ENCODE measurements at regions not wholly inside any gene's neighbourhood (a gene's known extent, or its start where the extent isn't known, plus 50 kb on each side); places are given as distances from the start of the nearest gene placed in this dataset.

GRCh38 chr1:221888801-221889200 lies 146.9 kb upstream of the DUSP10 start:
- no peaks in the 10 kb centered on the region for H3K27me3 ChIP-seq (ENCODE audit: insufficient read depth, low read length)
- no peaks in the 10 kb centered on the region for H3K4me1 ChIP-seq (ENCODE audit: insufficient read depth, low read length)
- H3K9me3 ChIP-seq (ENCODE audit: insufficient read depth, low read depth, low read length), result no peaks in the 10 kb centered on the region
- no peak overlapping the region for H3K4me3 ChIP-seq (ENCODE audit: low read length)
- H3K27ac ChIP-seq (ENCODE audit: low read length), result no peak overlapping the region
- no peaks in the 10 kb centered on the region for H3K36me3 ChIP-seq (ENCODE audit: insufficient read depth, low read depth, low read length)
- no peak overlapping the region for H3K9ac ChIP-seq (ENCODE audit: low read depth, low read length)

- H3K27ac ChIP-seq (ENCODE audit: low read length), result no peak overlapping the region
- H3K4me1 ChIP-seq (ENCODE audit: insufficient read depth, low read length), result no peaks in the 10 kb centered on the region
- no peaks in the 10 kb centered on the region for H3K27me3 ChIP-seq (ENCODE audit: insufficient read depth, low read length)
- no peak overlapping the region for H3K4me3 ChIP-seq (ENCODE audit: low read length)
- H3K36me3 ChIP-seq (ENCODE audit: insufficient read depth, low read depth, low read length), result no peaks in the 10 kb centered on the region
- no peak overlapping the region for H3K9ac ChIP-seq (ENCODE audit: low read depth, low read length)
- H3K9me3 ChIP-seq (ENCODE audit: insufficient read depth, low read depth, low read length), result no peaks in the 10 kb centered on the region
Observed at GRCh38 chr1:221888218-221888617, 146.3 kb upstream of the DUSP10 start.

- no peaks in the 10 kb centered on the region for H3K27me3 ChIP-seq (ENCODE audit: insufficient read depth, low read length)
- H3K36me3 ChIP-seq (ENCODE audit: insufficient read depth, low read depth, low read length), result no peaks in the 10 kb centered on the region
- no peak overlapping the region for H3K9ac ChIP-seq (ENCODE audit: low read depth, low read length)
- no peak overlapping the region for H3K27ac ChIP-seq (ENCODE audit: low read length)
- no peak overlapping the region for H3K4me3 ChIP-seq (ENCODE audit: low read length)
- H3K9me3 ChIP-seq (ENCODE audit: insufficient read depth, low read depth, low read length), result no peaks in the 10 kb centered on the region
- no peaks in the 10 kb centered on the region for H3K4me1 ChIP-seq (ENCODE audit: insufficient read depth, low read length)
Observed at GRCh38 chr1:221887758-221888157, 145.9 kb upstream of the DUSP10 start.

- Histone ChIP-seq H3K9me3 (ENCODE audit: insufficient read depth, low read depth, low read length) (no peaks in the 10 kb centered on the region), H3K4me3 (ENCODE audit: low read length) (no peak overlapping the region), H3K27ac (ENCODE audit: low read length) (no peak overlapping the region), H3K27me3 (ENCODE audit: insufficient read depth, low read length) (no peaks in the 10 kb centered on the region), H3K36me3 (ENCODE audit: insufficient read depth, low read depth, low read length) (no peaks in the 10 kb centered on the region), H3K9ac (ENCODE audit: low read depth, low read length) (no peak overlapping the region), H3K4me1 (ENCODE audit: insufficient read depth, low read length) (no peaks in the 10 kb centered on the region)
Observed at GRCh38 chr1:221887415-221887746, 145.5 kb upstream of the DUSP10 start.

- Histone ChIP-seq H3K36me3 (ENCODE audit: insufficient read depth, low read depth, low read length) (no peaks in the 10 kb centered on the region), H3K4me1 (ENCODE audit: insufficient read depth, low read length) (no peaks in the 10 kb centered on the region), H3K9me3 (ENCODE audit: insufficient read depth, low read depth, low read length) (no peaks in the 10 kb centered on the region), H3K27me3 (ENCODE audit: insufficient read depth, low read length) (no peaks in the 10 kb centered on the region), H3K27ac (ENCODE audit: low read length) (no peak overlapping the region), H3K9ac (ENCODE audit: low read depth, low read length) (no peak overlapping the region), H3K4me3 (ENCODE audit: low read length) (no peak overlapping the region)
Observed at GRCh38 chr1:221886743-221887414, 145.0 kb upstream of the DUSP10 start.

GRCh38 chr1:221886311-221886710 lies 144.4 kb upstream of the DUSP10 start:
- Histone ChIP-seq H3K4me1 (ENCODE audit: insufficient read depth, low read length) (no peaks in the 10 kb centered on the region), H3K27ac (ENCODE audit: low read length) (no peak overlapping the region), H3K9me3 (ENCODE audit: insufficient read depth, low read depth, low read length) (no peaks in the 10 kb centered on the region), H3K9ac (ENCODE audit: low read depth, low read length) (no peak overlapping the region), H3K27me3 (ENCODE audit: insufficient read depth, low read length) (no peaks in the 10 kb centered on the region), H3K4me3 (ENCODE audit: low read length) (no peak overlapping the region), H3K36me3 (ENCODE audit: insufficient read depth, low read depth, low read length) (no peaks in the 10 kb centered on the region)

- Histone ChIP-seq H3K4me1 (ENCODE audit: insufficient read depth, low read length) (no peaks in the 10 kb centered on the region), H3K36me3 (ENCODE audit: insufficient read depth, low read depth, low read length) (no peaks in the 10 kb centered on the region), H3K4me3 (ENCODE audit: low read length) (no peak overlapping the region), H3K9ac (ENCODE audit: low read depth, low read length) (no peak overlapping the region), H3K9me3 (ENCODE audit: insufficient read depth, low read depth, low read length) (no peaks in the 10 kb centered on the region), H3K27ac (ENCODE audit: low read length) (no peak overlapping the region), H3K27me3 (ENCODE audit: insufficient read depth, low read length) (no peaks in the 10 kb centered on the region)
Observed at GRCh38 chr1:221884821-221885220, 142.9 kb upstream of the DUSP10 start.

- H3K9ac ChIP-seq (ENCODE audit: low read depth, low read length), result no peak overlapping the region
- H3K27ac ChIP-seq (ENCODE audit: low read length), result no peak overlapping the region
- no peaks in the 10 kb centered on the region for H3K4me1 ChIP-seq (ENCODE audit: insufficient read depth, low read length)
Observed at GRCh38 chr1:221881805-221882581, 140.1 kb upstream of the DUSP10 start.

GRCh38 chr1:221880182-221880581 lies 138.3 kb upstream of the DUSP10 start:
- Histone ChIP-seq H3K36me3 (ENCODE audit: insufficient read depth, low read depth, low read length) (no peaks in the 10 kb centered on the region), H3K27me3 (ENCODE audit: insufficient read depth, low read length) (no peaks in the 10 kb centered on the region), H3K9ac (ENCODE audit: low read depth, low read length) (no peak overlapping the region), H3K4me1 (ENCODE audit: insufficient read depth, low read length) (no peaks in the 10 kb centered on the region), H3K9me3 (ENCODE audit: insufficient read depth, low read depth, low read length) (no peaks in the 10 kb centered on the region), H3K27ac (ENCODE audit: low read length) (no peak overlapping the region), H3K4me3 (ENCODE audit: low read length) (no peak overlapping the region)

More at GRCh38 chr1:221881805-221882581, 140.1 kb upstream of the DUSP10 start:
- H3K27me3 ChIP-seq (ENCODE audit: insufficient read depth, low read length), result no peaks in the 10 kb centered on the region
- no peaks in the 10 kb centered on the region for H3K9me3 ChIP-seq (ENCODE audit: insufficient read depth, low read depth, low read length)
- no peak overlapping the region for H3K4me3 ChIP-seq (ENCODE audit: low read length)
- H3K36me3 ChIP-seq (ENCODE audit: insufficient read depth, low read depth, low read length), result no peaks in the 10 kb centered on the region

- Histone ChIP-seq H3K9me3 (ENCODE audit: insufficient read depth, low read depth, low read length) (no peaks in the 10 kb centered on the region), H3K4me3 (ENCODE audit: low read length) (no peak overlapping the region), H3K27ac (ENCODE audit: low read length) (no peak overlapping the region), H3K4me1 (ENCODE audit: insufficient read depth, low read length) (no peaks in the 10 kb centered on the region), H3K9ac (ENCODE audit: low read depth, low read length) (no peak overlapping the region), H3K27me3 (ENCODE audit: insufficient read depth, low read length) (no peaks in the 10 kb centered on the region), H3K36me3 (ENCODE audit: insufficient read depth, low read depth, low read length) (no peaks in the 10 kb centered on the region)
Observed at GRCh38 chr1:221878134-221878533, 136.2 kb upstream of the DUSP10 start.

GRCh38 chr1:221877311-221877710 lies 135.4 kb upstream of the DUSP10 start:
- H3K9me3 ChIP-seq (ENCODE audit: insufficient read depth, low read depth, low read length), result no peaks in the 10 kb centered on the region
- no peaks in the 10 kb centered on the region for H3K36me3 ChIP-seq (ENCODE audit: insufficient read depth, low read depth, low read length)
- H3K4me3 ChIP-seq (ENCODE audit: low read length), result no peak overlapping the region
- H3K4me1 ChIP-seq (ENCODE audit: insufficient read depth, low read length), result no peaks in the 10 kb centered on the region
- no peak overlapping the region for H3K27ac ChIP-seq (ENCODE audit: low read length)
- no peaks in the 10 kb centered on the region for H3K27me3 ChIP-seq (ENCODE audit: insufficient read depth, low read length)
- H3K9ac ChIP-seq (ENCODE audit: low read depth, low read length), result no peak overlapping the region

GRCh38 chr1:221875004-221875330 lies 133.1 kb upstream of the DUSP10 start:
- H3K4me3 ChIP-seq (ENCODE audit: low read length), result no peak overlapping the region
- no peaks in the 10 kb centered on the region for H3K27me3 ChIP-seq (ENCODE audit: insufficient read depth, low read length)
- H3K27ac ChIP-seq (ENCODE audit: low read length), result no peak overlapping the region
- H3K4me1 ChIP-seq (ENCODE audit: insufficient read depth, low read length), result no peaks in the 10 kb centered on the region
- no peaks in the 10 kb centered on the region for H3K9me3 ChIP-seq (ENCODE audit: insufficient read depth, low read depth, low read length)
- no peaks in the 10 kb centered on the region for H3K36me3 ChIP-seq (ENCODE audit: insufficient read depth, low read depth, low read length)
- no peak overlapping the region for H3K9ac ChIP-seq (ENCODE audit: low read depth, low read length)

Measured in iPS-20b (cell line).